HG02759 (cell line): ENCODE measurements at regions not wholly inside any gene's neighbourhood (a gene's known extent, or its start where the extent isn't known, plus 50 kb on each side); places are given as distances from the start of the nearest gene placed in this dataset.
"Not testable (repeated sequence)": the region's sequence is repeated elsewhere in the genome, so short reads cannot be mapped to it uniquely, and the experiment has no call there.

Experiments used
- ATAC-seq: cut with Tn5 transposase; IDR thresholded peaks from one replicate; pipeline ENCODE4 v1.9.1; 2021; ENCODE audit warnings: mild to moderate bottlenecking, moderate library complexity; ENCODE audit not compliant: unreplicated experiment

DNA sequence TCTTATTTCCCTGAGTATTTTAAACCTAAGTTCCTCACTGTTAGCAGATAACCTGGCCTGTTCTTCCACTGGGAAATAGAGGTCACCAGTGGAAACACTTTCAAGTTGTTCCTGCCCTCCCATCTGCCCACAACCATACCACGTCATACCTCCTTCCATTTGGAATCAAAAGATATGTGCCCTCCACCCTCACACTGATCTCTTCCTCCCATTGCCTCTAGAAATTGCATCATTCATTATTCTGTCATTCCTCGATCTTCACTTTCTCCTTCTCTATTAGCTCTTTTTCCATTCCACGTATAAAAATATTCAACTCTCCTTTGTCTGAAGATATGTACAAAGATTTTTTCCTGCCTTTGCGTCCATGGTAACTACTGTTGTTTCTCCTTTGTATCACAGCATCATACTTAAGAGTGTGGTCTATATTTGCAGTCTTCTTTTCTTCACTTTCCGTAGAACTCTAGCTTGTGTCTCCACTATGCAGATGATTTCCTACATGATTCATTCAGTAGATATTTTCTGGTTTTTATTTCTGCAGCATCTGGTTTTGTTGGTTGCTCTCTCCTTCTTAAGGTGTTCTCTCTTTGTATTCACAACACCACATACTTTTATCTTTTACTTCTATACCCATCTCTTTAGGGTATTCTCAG lies 312.3 kb downstream of the REEP3 start:
- ATAC-seq = no peak

DNA sequence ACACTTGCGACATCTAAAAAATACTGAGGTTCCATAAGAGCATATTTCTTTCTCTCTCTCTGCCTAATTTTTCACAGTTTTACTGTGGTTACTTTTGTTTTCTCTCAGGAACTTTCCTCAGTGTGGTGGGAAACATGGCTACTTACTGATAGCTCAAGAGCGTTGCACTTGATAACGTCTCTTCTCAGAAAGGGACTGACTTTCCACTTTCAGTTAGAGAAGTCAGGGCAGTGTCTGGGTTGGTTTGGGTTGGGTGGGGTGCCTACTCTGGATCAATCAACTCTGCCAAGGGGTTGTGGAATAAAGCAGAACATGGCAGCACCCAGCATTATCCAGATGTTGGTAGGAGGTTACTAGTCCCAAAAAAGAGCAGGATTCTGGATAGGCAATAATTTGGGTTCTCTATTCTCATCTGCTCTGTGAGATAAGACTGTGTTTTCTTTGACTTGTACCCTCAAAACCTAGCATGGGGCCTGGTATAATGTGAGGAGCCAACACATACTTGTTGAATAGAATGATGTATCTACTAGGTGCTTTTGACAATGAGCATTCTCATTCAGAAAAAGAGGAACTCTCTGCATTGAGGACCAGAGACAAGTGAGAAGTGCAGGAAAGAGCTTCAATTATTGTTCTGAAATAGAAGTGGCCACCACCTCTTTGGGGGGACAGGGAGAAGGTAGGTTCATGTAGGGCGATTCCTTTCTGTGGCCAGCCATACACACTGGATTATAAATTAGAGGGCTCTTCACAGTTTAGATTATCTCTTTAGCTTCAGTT lies 315.7 kb downstream of the REEP3 start:
- no peak for ATAC-seq

DNA sequence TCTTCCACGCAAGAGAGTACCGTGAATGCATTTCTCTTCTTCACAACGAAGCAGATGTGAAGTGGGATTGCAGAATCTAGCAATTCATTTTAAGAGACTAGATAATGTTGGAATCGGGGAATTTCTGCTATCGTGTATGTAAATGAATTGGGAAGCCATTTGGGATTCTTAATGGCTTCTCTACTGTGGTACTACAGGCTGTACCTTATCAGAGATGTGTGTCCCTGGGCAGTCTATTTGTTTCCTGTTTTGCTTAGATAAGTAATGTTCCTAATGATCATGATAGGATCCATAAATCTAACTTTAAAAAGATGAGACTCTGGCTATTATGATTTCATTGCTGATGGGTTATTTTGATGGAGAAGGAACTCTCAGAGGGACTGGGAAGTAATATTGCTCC lies 320.6 kb downstream of the REEP3 start:
- no peak for ATAC-seq

DNA sequence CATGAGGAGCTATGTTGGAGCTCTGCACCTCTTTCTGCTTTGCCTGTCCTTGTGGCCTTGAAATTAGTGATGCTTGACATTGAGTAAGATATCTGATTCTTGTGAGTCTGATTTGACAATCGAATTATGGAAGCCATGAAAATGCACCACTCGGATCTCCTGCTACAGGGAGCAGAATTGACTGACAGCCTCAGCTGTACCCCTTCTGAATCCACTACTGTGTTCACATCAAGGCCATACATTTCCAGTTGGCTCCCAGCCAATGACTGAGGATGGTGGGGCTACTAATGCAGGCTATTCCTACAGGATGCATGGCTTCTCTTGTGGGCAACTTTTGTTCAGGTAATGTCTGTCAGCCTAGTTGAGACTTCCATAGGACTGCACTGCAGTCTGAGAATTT lies 321.9 kb downstream of the REEP3 start:
- no peak for ATAC-seq

DNA sequence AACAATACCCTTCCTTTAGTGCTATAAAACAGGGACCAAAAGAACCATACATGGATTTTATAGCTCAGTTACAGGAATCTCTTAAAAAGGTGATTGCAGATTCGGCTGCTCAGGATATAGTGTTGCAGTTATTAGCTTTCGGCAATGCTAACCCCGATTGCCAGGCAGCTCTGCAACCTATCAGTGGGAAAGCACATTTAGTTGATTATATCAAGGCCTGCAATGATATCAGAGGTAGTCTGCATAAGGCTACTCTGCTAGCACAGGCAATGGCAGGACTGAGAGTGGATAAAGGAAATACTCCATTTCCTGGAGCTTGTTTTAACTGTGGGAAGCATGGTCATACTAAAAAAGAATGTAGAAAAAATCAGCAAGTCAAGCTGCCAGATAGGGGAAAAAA lies 327.7 kb downstream of the REEP3 start:
- ATAC-seq = not testable (repeated sequence)

DNA sequence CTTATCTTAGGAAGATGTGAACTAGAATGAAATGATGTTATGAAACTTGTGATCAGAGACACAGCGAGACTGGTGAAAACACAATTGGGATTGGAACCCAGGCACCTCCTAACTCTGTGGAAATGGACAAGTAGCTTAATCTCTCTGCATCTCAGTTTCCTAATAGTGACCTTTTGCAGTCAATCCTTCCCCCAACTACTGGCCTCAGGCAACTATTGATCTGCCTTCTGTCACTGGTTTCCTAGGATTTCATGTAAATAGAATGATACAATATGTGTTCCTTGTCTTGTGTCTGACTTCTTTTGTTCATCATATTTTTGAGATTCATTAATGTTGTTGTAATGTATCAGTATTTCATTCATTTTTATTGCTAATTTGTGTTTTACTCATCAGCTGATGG lies 341.7 kb downstream of the REEP3 start:
- ATAC-seq = no peak

DNA sequence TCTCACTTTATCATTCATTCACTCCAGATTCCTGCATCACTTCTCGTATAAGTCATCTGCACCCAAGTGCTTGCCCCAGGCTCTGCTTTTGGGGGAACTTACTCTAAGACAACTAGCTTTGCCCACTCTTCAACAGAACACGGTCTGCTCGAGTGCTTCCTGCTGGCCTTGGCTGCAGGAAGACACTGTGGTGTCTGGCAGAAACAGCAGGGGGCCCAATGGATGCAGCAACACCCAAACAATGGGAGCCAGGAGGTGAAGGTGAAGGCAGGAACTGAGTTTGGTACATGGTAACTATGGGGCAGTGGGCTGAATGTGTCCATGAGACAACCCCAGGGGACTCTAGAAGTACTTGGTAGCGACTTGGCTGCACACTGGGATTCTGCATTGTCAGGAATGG lies 344.0 kb downstream of the REEP3 start:
- no peak for ATAC-seq

DNA sequence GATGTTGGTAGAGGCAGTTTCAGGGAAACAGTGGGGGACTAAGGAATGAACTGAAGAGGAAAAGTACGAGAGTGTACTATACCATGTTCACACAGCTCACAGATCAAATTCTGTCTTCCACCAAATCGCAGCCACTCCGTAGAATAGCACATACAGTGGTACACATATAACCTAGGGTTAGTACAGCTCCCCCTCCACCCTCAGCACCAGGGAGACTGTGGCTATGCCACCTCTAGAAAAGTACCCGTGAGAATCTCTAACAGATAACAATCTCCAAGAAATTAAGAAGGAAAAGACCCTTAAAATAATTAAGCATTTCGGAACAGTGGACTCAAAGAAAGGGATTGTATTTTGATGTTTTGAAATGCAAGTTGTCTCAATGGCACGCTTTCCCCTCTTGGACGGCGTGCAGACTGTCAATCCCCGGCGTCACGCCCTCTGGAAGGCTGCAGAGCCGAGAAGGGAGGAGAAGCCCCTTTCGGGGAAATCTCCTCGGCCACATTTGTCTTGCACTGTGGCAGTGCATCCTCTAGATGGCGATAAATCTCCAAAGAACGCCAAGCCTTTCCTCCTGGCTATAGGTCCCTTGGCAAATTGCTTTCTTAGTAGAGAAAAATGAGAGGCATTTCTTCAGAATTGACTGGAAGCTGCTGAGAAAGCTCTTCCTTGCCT lies 345.0 kb downstream of the REEP3 start:
- peak; percentile 95 for ATAC-seq

DNA sequence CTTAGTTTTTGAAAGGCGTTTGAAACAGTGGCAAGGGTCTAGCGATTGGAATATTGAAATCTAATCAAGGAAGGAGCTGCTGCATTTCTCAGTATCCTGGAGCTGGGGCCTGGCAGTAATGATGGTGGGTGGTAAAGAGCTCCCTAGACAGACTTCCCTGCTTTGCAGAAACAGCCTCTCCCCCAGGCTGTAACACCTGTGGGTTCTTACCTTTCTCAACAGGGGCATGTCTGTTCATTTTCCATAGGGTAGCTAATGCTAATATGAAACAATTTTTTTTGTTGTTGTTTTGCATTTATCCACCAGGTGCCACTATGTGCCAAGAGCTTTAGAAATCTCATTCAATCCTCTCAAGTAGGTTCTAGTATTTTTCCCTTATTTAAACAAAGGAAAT lies 345.5 kb downstream of the REEP3 start:
- peak; percentile 65 for ATAC-seq

DNA sequence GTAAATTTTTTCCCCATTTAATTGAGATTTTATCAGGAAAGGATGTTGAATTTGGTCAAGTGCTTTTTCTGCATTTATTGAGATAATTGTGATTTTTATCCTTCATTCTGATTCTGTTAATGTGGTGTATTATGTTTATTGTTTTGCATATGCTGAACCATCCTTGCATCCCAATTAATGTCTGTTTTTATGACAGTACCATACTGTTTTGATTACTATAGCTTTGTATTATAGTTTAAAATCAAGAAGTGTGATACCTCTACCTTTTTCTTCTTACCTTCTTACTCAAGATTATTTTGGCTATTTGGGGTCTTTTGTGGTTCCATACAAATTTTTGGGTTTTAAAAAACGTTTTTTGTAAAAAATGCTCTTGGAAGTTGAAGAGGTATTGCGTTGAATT lies 357.2 kb downstream of the REEP3 start:
- no peak for ATAC-seq

DNA sequence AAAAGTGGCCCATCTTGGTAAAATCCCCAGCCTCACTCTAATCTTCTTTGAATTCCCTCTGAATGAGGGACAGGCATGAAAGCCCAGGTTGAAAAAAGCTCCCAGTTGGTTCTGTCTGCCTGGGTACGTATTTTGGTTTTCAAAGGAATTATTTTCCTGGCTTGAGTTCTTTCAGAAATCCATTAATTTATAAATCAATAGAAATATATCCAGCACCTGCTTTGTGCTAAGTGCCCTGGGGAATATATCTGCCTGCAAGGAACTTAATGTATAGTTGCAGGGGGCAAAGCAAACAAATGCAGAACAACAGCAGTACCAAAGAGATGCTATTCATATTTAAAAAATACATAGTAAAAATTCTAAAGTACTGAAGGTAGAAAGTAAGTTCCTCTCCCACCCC lies 362.7 kb downstream of the REEP3 start:
- ATAC-seq = no peak

DNA sequence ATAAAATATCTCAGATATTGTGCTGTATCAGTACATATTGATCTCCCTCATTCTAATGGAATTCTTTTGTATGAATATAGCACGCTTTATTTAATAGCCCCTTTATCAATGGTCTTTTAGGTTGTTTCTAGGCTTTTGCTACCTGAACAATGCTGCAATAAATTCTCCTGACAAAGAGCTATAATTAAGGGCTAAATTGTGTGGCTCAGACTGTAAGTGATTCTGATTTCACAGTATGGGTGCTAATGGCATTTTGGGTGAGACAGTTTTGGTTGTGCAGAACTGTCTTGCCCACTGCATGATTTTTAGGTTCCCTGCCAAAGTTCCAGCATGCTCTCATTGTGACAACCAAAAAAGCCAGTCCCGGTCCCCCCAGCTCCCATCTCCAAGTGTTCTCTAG lies 363.2 kb downstream of the REEP3 start:
- no peak for ATAC-seq

DNA sequence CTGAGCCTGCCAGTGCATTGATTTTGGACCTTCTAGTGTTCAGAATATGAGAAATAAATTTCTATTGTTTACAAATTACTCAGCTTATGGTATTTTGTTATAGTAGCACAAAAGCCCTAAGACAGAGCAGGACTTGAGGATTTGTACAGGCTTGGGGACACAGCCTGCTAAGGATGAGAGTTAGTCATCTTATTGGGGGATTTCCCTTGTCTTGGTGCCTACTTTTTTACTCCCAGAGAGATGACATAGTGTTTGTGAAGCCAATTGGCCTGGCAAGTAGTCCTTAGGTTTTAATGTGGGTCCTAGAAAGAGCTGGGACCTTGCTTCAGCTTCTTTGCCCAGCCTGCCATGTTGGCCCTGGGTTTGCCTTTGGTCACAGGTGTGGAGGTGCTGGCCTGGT lies 364.0 kb downstream of the REEP3 start:
- ATAC-seq = no peak

DNA sequence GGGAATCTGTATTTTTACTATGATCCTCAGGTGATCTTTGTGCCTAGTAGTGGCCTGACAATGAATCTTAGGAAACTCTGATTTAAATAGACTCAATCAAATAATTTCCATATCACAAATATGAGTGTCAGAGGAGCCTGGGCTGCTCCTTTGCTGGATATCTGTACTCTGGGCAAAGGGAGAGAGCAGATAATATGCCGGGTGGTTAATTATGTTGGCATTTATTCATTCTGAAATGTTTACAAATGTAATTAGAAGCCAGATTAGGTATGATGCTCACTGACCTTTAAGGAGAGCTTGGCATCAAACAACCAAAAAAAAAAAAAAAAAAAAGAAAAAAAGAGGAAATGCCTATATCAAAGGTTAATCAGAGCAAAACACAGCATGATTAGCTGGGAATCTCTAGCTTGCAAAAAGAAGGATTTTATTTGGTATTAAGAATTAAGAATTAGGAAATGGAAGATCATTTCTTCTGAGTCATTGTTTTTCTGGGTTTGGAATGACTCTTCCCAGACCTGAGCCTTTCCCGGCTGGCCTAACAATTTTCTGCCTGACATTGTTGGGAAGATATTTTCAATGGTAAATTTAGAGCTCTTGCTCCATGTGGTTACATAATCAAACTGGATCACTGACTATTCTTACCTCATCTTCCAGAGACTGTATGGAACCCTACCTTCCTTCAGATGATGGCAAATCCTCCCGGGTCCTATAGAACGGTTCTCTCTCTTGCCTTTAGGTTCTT lies 365.3 kb downstream of the REEP3 start:
- no peak for ATAC-seq

DNA sequence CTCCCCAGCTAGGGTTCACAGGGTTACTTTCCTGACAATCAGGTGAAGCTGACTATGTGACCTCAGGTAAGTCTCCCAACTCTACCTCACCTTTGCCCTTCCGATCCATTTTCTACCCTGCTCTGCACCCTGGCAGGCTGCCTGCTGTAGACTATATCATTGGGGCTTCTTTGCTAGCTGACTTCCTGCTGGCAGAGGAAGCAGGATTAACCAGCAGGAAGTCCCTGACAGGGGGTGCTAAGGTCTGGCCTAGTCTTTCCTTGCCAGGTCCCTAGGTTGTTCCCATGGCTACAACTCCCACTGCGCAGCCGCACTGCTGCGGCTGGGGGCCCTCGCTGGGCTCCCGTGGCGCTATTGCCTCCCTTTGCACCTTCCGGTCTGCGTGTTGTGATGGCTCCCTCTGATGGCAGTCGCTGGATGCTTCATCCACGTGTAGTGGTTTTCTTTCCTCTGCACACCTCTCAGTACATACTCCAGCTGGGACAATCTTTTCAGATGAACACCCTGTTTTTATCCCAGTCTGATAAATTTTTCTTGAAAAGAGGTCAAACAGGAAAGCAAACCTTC lies 365.9 kb downstream of the REEP3 start:
- ATAC-seq = no peak

DNA sequence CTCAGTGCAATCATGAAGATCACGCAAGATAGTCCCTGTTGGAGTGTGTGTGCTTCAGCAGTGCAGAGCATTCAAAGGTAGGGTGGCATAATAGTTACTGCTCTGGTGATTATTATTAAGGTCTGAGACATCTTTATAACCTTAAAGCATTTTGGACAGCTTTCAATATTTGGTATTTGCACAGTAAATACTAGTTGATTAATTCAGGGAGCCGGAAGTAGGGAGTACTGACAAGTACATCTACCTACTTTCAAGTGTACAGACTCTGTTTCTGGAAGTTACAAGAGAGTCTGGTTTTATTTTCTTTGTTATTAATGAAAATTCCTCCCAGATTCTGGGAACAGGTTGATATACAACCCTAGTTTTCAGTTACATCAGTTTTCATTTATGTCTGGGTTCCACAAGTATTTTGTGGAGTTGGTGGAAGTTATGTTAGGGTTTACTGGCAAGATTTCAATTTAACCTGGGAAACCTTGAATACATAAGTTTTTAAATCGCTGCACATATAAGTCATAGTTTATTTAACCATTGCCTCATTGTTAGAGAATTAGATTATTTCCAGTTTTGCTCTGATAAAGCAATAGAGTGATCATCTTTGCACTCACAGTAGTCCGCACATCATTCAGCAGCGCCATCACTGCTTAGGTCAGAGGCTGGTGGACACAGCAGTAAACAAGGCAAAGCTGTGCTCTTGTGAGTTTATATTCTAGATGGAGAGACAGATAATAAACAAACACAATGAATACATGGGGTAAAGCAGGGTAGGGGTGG lies 366.6 kb downstream of the REEP3 start:
- ATAC-seq = no peak

DNA sequence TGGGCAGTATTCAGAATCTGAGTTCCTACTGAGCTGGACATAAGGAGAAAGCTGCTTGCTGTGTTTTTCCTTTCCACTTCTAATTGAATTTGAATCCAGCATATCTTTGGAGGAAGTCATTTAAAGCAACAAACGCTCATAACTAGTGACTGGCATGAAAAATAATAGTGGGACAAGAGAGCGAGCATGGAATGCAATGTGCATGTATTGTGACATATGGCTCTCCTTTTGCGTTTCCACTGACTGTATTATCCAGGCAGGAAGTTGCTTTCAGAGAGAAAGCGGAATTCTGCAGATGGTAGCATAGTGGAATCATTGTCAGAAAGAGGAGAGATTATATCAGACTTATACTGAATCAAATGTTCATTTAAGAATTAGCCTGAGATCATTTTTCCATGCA lies 368.6 kb downstream of the REEP3 start:
- no peak for ATAC-seq

DNA sequence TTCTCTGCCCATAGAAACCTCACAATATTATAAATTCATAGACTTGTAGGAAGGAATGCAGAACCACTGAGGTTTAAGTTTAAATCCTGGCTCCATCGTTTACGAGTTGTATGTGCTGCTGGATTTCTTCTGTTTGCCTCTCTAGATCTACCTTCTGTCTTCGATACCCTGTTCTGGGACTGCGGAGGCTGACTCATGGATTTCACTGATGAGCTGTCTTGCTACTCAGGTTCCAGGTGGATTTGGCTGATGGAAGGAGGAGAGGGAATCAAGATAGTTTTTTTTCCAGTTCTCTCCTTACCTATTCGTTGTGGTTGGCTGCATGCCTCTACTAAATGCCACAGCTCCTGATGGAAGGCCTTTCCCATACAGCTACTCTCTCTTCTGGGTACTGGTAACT lies 375.8 kb downstream of the REEP3 start:
- ATAC-seq = no peak

DNA sequence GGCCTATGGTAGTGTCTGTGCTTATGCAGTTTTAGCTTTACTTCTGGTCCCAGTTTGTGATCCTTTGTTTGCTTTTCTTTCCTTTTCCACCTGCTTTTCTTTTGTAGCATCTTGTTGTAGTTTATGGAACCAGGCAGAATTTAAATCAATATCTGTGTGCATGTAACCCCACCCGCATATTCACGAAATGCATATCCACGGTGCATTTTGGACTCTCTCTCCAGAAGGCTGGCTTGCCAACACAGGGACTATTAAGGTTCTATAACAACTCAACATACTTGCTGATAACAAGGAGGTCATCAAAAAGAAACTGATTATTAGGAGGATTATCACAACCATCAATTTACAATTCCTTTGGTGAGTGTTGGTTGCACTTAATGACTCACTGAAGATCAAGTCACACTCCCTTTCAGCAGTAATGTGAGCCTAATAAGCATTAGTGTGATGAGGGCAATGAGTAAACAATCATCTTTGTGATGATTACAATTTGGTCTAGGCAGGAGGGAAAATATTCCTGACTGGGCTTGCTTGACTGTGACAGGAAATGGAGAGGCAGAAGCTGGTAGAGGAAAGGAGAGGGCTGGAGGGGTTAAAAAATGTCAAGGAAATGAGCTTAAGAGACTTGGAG lies 378.6 kb downstream of the REEP3 start:
- no peak for ATAC-seq

DNA sequence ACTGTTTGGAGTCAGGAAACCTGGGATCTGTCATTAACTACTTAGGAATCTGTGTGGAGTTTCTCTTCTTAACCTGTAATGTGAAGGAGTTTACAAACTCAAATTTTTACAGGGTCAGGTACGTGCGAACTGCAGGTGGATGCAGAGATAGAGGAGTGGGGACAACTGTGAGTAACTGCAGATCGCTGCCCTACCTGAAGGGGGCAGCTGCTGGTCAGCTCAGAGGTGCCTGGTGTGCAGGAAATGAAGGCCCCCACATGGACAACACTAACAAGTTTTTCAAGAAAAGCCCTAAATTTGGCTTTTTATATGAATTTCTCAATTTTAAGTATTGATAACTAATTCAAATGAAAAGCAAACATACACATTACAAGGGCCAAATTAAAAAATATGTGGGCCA lies 380.0 kb downstream of the REEP3 start:
- peak; percentile 59 for ATAC-seq
